Vagina (tissue), 2 donors: ENCODE measurements at regions not wholly inside any gene's neighbourhood (a gene's known extent, or its start where the extent isn't known, plus 50 kb on each side); places are given as distances from the start of the nearest gene placed in this dataset.

Source experiments
- CTCF ChIP-seq, 3 experiments: fragments of 450-650 bp in 2 of 3; fragments of 200-600 bp in 1 of 3; sonication (generic) in 1 of 3; IDR thresholded peaks; one replicate each; pipeline ENCODE4 v1.5.1; 2017 to 2019; ENCODE audit warnings: antibody characterized with exemption in 3 of 3, mild to moderate bottlenecking in 2 of 3, moderate library complexity in 2 of 3
- POLR2A ChIP-seq, 2 donors: fragments of 450-650 bp; IDR thresholded peaks; one replicate each; pipeline ENCODE4 v1.6.1; 2017; ENCODE audit warnings: antibody characterized with exemption in 2 of 2, mild to moderate bottlenecking in 2 of 2, moderate library complexity in 2 of 2

- TF ChIP-seq CTCF (IDR thresholded peaks at IDR 0.05) (peak; percentile 27 to 69 (median 33)), POLR2A (IDR thresholded peaks at IDR 0.05) (no peak)
These were observed 208.0 kb downstream of the TFCP2L1 start for GRCh38 chr2:121076885-121077549.
